ENCODE measurements at regions not wholly inside any gene's neighbourhood (a gene's known extent, or its start where the extent isn't known, plus 50 kb on each side); places are given as distances from the start of the nearest gene placed in this dataset.

GRCh38 chr11:109762546-109762945 is 330.6 kb upstream of the ZC3H12C start:
- Mint-ChIP-seq H3K27me3 (ENCODE audit: unreplicated experiment) (peaks cover 15% of the 10 kb centered on the region), H3K36me3 (ENCODE audit: unreplicated experiment) (no peaks in the 10 kb centered on the region), H3K27ac (ENCODE audit: unreplicated experiment) (no peak overlapping the region), H3K4me3 (ENCODE audit: unreplicated experiment) (no peak overlapping the region), H3K9me3 (ENCODE audit: unreplicated experiment) (peaks cover 8% of the 10 kb centered on the region), H3K4me1 (ENCODE audit: unreplicated experiment) (no peaks in the 10 kb centered on the region)
- DNase-seq (ENCODE audit: extremely low spot score, unreplicated experiment): no peak
- TF ChIP-seq CTCF (IDR thresholded peaks at IDR 0.05): no peak

GRCh38 chr11:109765709-109766311 is 327.4 kb upstream of the ZC3H12C start:
- DNase-seq (ENCODE audit: extremely low spot score, unreplicated experiment): no peak
- no peak for TF ChIP-seq CTCF (IDR thresholded peaks at IDR 0.05)
- no peaks in the 10 kb centered on the region for H3K4me1 Mint-ChIP-seq (ENCODE audit: unreplicated experiment)
- no peaks in the 10 kb centered on the region for H3K36me3 Mint-ChIP-seq (ENCODE audit: unreplicated experiment)
- no peak overlapping the region for H3K27ac Mint-ChIP-seq (ENCODE audit: unreplicated experiment)
- H3K27me3 Mint-ChIP-seq (ENCODE audit: unreplicated experiment): peaks cover 8% of the 10 kb centered on the region
- no peaks in the 10 kb centered on the region for H3K9me3 Mint-ChIP-seq (ENCODE audit: unreplicated experiment)
- H3K4me3 Mint-ChIP-seq (ENCODE audit: unreplicated experiment): no peak overlapping the region

DNA sequence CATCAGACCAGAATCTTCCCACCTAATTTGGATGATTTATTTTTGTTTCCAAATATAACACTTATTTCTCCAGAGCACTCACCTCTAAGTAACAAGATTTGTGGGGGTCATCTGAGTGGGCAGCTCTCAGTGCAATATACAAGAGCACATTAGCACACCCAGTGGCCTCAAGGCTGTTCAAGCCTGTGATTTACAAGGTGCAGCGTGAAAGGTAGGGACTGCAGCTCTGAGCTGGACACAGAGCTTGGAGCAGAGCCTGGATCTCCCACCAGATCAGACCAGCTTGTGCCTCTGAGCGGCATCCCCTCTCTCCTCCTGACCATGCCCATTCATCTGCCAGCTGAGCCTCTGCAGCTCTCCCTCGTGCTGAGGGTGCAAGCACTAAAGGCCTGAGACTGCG is 323.3 kb upstream of the ZC3H12C start:
- Mint-ChIP-seq H3K9me3 (ENCODE audit: unreplicated experiment) (no peaks in the 10 kb centered on the region), H3K4me1 (ENCODE audit: unreplicated experiment) (no peaks in the 10 kb centered on the region), H3K27me3 (ENCODE audit: unreplicated experiment) (peaks cover 7% of the 10 kb centered on the region), H3K36me3 (ENCODE audit: unreplicated experiment) (no peaks in the 10 kb centered on the region), H3K27ac (ENCODE audit: unreplicated experiment) (no peak overlapping the region), H3K4me3 (ENCODE audit: unreplicated experiment) (no peak overlapping the region)
- no peak for TF ChIP-seq CTCF (IDR thresholded peaks at IDR 0.05)
- no peak for DNase-seq (ENCODE audit: extremely low spot score, unreplicated experiment)

- no peak overlapping the region for H3K4me3 Mint-ChIP-seq (ENCODE audit: unreplicated experiment)
- H3K36me3 Mint-ChIP-seq (ENCODE audit: unreplicated experiment): no peaks in the 10 kb centered on the region
- H3K27me3 Mint-ChIP-seq (ENCODE audit: unreplicated experiment): peaks cover 5% of the 10 kb centered on the region
- no peak for TF ChIP-seq CTCF (IDR thresholded peaks at IDR 0.05)
- DNase-seq (ENCODE audit: extremely low spot score, unreplicated experiment): no peak
- no peak overlapping the region for H3K27ac Mint-ChIP-seq (ENCODE audit: unreplicated experiment)
- no peaks in the 10 kb centered on the region for H3K4me1 Mint-ChIP-seq (ENCODE audit: unreplicated experiment)
- no peaks in the 10 kb centered on the region for H3K9me3 Mint-ChIP-seq (ENCODE audit: unreplicated experiment)
These were observed 322.9 kb upstream of the ZC3H12C start for GRCh38 chr11:109770323-109770722.

GRCh38 chr11:109772892-109773291 is 320.3 kb upstream of the ZC3H12C start:
- H3K4me3 Mint-ChIP-seq (ENCODE audit: unreplicated experiment): no peak overlapping the region
- no peaks in the 10 kb centered on the region for H3K9me3 Mint-ChIP-seq (ENCODE audit: unreplicated experiment)
- DNase-seq (ENCODE audit: extremely low spot score, unreplicated experiment): no peak
- no peaks in the 10 kb centered on the region for H3K4me1 Mint-ChIP-seq (ENCODE audit: unreplicated experiment)
- peaks cover 2% of the 10 kb centered on the region for H3K27me3 Mint-ChIP-seq (ENCODE audit: unreplicated experiment)
- TF ChIP-seq CTCF (IDR thresholded peaks at IDR 0.05): no peak
- no peak overlapping the region for H3K27ac Mint-ChIP-seq (ENCODE audit: unreplicated experiment)
- no peaks in the 10 kb centered on the region for H3K36me3 Mint-ChIP-seq (ENCODE audit: unreplicated experiment)

All from osteocyte (in vitro differentiated cells).